Germinal center (tissue), 1 donor: ENCODE measurements at regions not wholly inside any gene's neighbourhood (a gene's known extent, or its start where the extent isn't known, plus 50 kb on each side); places are given as distances from the start of the nearest gene placed in this dataset.

ENCODE experiments used
- DNase-seq: peaks from one replicate; pipeline ENCODE4 v3.0.0; 2012; ENCODE audit warnings: mixed read lengths, low spot score

- DNase-seq: no peak
Measured at GRCh38 chr6:113461153-113461932, 395.8 kb upstream of the MARCKS start.

GRCh38 chr6:113464536-113464935, 392.6 kb upstream of the MARCKS start:
- no peak for DNase-seq

- DNase-seq: no peak
Measured at GRCh38 chr6:113464960-113465359, 392.2 kb upstream of the MARCKS start.

GRCh38 chr6:113466526-113466925, 390.6 kb upstream of the MARCKS start:
- DNase-seq: no peak

- no peak for DNase-seq
Measured at GRCh38 chr6:113475392-113475791, 381.8 kb upstream of the MARCKS start.

GRCh38 chr6:113476937-113477839, 380.0 kb upstream of the MARCKS start:
- DNase-seq: no peak

- no peak for DNase-seq
Measured at GRCh38 chr6:113480616-113481015, 376.5 kb upstream of the MARCKS start.

- DNase-seq: no peak
Measured at GRCh38 chr6:113481458-113481857, 375.7 kb upstream of the MARCKS start.

- DNase-seq: no peak
Measured at GRCh38 chr6:113481910-113482309, 375.2 kb upstream of the MARCKS start.

GRCh38 chr6:113482771-113483170, 374.4 kb upstream of the MARCKS start:
- DNase-seq: no peak

GRCh38 chr6:113486199-113486598, 370.9 kb upstream of the MARCKS start:
- DNase-seq: no peak

GRCh38 chr6:113487489-113488058, 369.6 kb upstream of the MARCKS start:
- DNase-seq: no peak

GRCh38 chr6:113488061-113488460, 369.1 kb upstream of the MARCKS start:
- no peak for DNase-seq

- no peak for DNase-seq
Measured at GRCh38 chr6:113488812-113489685, 368.1 kb upstream of the MARCKS start.

GRCh38 chr6:113489952-113490746, 367.0 kb upstream of the MARCKS start:
- DNase-seq: no peak

- no peak for DNase-seq
Measured at GRCh38 chr6:113491376-113491775, 365.8 kb upstream of the MARCKS start.

- DNase-seq: no peak
Measured at GRCh38 chr6:113493991-113494390, 363.2 kb upstream of the MARCKS start.

- no peak for DNase-seq
Measured at GRCh38 chr6:113495521-113495920, 361.6 kb upstream of the MARCKS start.

- no peak for DNase-seq
Measured at GRCh38 chr6:113496166-113496565, 361.0 kb upstream of the MARCKS start.

- DNase-seq: no peak
Measured at GRCh38 chr6:113500221-113500620, 356.9 kb upstream of the MARCKS start.
